HepG2 (cell line): ENCODE measurements at regions not wholly inside any gene's neighbourhood (a gene's known extent, or its start where the extent isn't known, plus 50 kb on each side); places are given as distances from the start of the nearest gene placed in this dataset.

Experiments used
- ATAC-seq: fragments of 200-7000 bp; cut with Tn5 transposase; 3 replicates; pipeline ENCODE4 v1.9.1; 2020; ENCODE audit warnings: mild to moderate bottlenecking, moderate library complexity
- BruUV-seq: library from RNA; stranded (reverse); fragments of 400-500 nt; replicated peaks from 2 replicates; lab custom pipeline; 2021; lab: Mats Ljungman, UMichigan
- CTCF ChIA-PET: fragments of 300-600 bp; formaldehyde crosslinking; extraction: SDS; loops from one replicate; lab custom pipeline; 2021; ENCODE audit warnings: low total read pairs, inconsistent platforms, low intra/inter-chr PET ratio; lab: Yijun Ruan, JAX
- POLR2A ChIA-PET: fragments of 350-600 bp; sonication (Branson Sonifier 250); formaldehyde crosslinking; loops from one replicate; lab custom pipeline; 2020; ENCODE audit warnings: antibody characterized with exemption, inconsistent platforms; lab: Yijun Ruan, JAX
- DNase-seq: peaks from one replicate; pipeline ENCODE4 v3.0.0-alpha.2; 2015; ENCODE audit warnings: low spot score
- FAIRE-seq: peaks from 3 replicates; lab custom pipeline; 2011; peaks lifted over from hg19 to GRCh38; lab: Jason Lieb, UNC
- H2AFZ ChIP-seq: one replicate; pipeline ENCODE4 v1.6.1; 2011; ENCODE audit warnings: low read length, inconsistent platforms
- H3K27ac ChIP-seq: fragments of 300-600 bp; 3 replicates; pipeline ENCODE4 v1.8.0; 2011; ENCODE audit warnings: mixed run types, mild to moderate bottlenecking, mixed read lengths, low read length, inconsistent platforms; ENCODE audit not compliant: insufficient read depth; ENCODE audit errors: extremely low read length
- H3K27me3 ChIP-seq, 2 experiments: fragments of 200-600 bp in 1 of 2; 2 replicates in 1 of 2; 3 replicates in 1 of 2; pipeline versions ENCODE4 v1.6.0 to v1.8.0; 2011; ENCODE audit warnings: low read length in 2 of 2, mild to moderate bottlenecking in 2 of 2, moderate library complexity in 2 of 2, inconsistent platforms in 1 of 2; ENCODE audit not compliant: insufficient read depth in 2 of 2, control insufficient read depth in 1 of 2
- H3K36me3 ChIP-seq, 2 experiments: fragments of 200-600 bp in 1 of 2; replicated peaks in 1 of 2; 2 replicates in 1 of 2; 3 replicates in 1 of 2; pipeline versions ENCODE4 v1.5.1 to v1.8.0; 2011; ENCODE audit warnings: low read length in 2 of 2, inconsistent platforms in 1 of 2; ENCODE audit not compliant: insufficient read depth in 2 of 2, control insufficient read depth in 1 of 2
- H3K4me1 ChIP-seq: 2 replicates; pipeline ENCODE4 v1.5.1; 2012; ENCODE audit warnings: low read length, inconsistent platforms; ENCODE audit not compliant: insufficient read depth
- H3K4me2 ChIP-seq: 2 replicates; pipeline ENCODE4 v1.6.0; 2011; ENCODE audit warnings: low read depth, low read length, inconsistent platforms
- H3K4me3 ChIP-seq, 3 experiments: fragments of 200-600 bp in 1 of 3; sonication (generic), shearing (Covaris generic) in 1 of 3; replicated peaks in 1 of 3; 2 replicates each; pipeline ENCODE4 v1.5.1; 2011 to 2016; ENCODE audit warnings: low read length in 3 of 3, inconsistent platforms in 2 of 3, low read depth in 2 of 3, mild to moderate bottlenecking in 2 of 3, control low read depth in 1 of 3, mixed read lengths in 1 of 3; ENCODE audit not compliant: insufficient read depth in 1 of 3
- H3K79me2 ChIP-seq: one replicate; pipeline ENCODE4 v1.6.1; 2011; ENCODE audit warnings: low read length, inconsistent platforms; ENCODE audit not compliant: insufficient read depth
- H3K9ac ChIP-seq: 2 replicates; pipeline ENCODE4 v1.6.0; 2011; ENCODE audit warnings: mild to moderate bottlenecking, low read depth, low read length, inconsistent platforms; ENCODE audit not compliant: insufficient read depth
- H3K9me3 ChIP-seq: 2 replicates; pipeline ENCODE4 v1.5.1; 2012; ENCODE audit warnings: mild to moderate bottlenecking, low read length
- H4K20me1 ChIP-seq: 2 replicates; pipeline ENCODE4 v1.6.0; 2011; ENCODE audit warnings: inconsistent platforms, mild to moderate bottlenecking, low read length, moderate library complexity; ENCODE audit not compliant: insufficient read depth
- FOXK1 ChIP-seq: sonication (generic); formaldehyde crosslinking; IDR thresholded peaks from 2 replicates; pipeline ENCODE4 v1.4.0; 2020; ENCODE audit warnings: low read depth, missing genetic modification reagents, borderline replicate concordance
- FOXO4 ChIP-seq: sonication (generic); formaldehyde crosslinking; conservative IDR thresholded peaks from 2 replicates; pipeline ENCODE4 v1.8.1; 2023; ENCODE audit warnings: missing genetic modification reagents
- MTF1 ChIP-seq: sonication (generic); formaldehyde crosslinking; IDR thresholded peaks from 2 replicates; pipeline ENCODE4 v1.5.0; 2020; ENCODE audit warnings: missing genetic modification reagents
- PLSCR1 ChIP-seq: sonication (generic); formaldehyde crosslinking; IDR thresholded peaks from 2 replicates; pipeline ENCODE4 v1.5.0; 2020; ENCODE audit warnings: missing genetic modification reagents, mild to moderate bottlenecking, borderline replicate concordance
- SIN3A ChIP-seq: IDR thresholded peaks from 2 replicates; pipeline ENCODE4 v1.6.1; 2011; ENCODE audit warnings: low read depth, mild to moderate bottlenecking, control low read depth, low read length, borderline replicate concordance
- SRY ChIP-seq: sonication (generic); formaldehyde crosslinking; IDR thresholded peaks from 2 replicates; pipeline ENCODE4 v1.8.0; 2022; ENCODE audit warnings: mild to moderate bottlenecking, missing genetic modification reagents
- ZBTB46 ChIP-seq: sonication (generic); formaldehyde crosslinking; IDR thresholded peaks from 2 replicates; pipeline ENCODE4 v1.4.0; 2020; ENCODE audit warnings: mild to moderate bottlenecking, missing genetic modification reagents, borderline replicate concordance
- ZFP36 ChIP-seq: fragments of 150-350 bp; IDR thresholded peaks from 2 replicates; pipeline ENCODE4 v1.6.1; 2018; ENCODE audit warnings: borderline replicate concordance, low read length, low read depth; ENCODE audit not compliant: partially characterized antibody
- ZFP36L1 ChIP-seq: sonication (generic); formaldehyde crosslinking; IDR thresholded peaks from 2 replicates; pipeline ENCODE4 v1.8.0; 2022; ENCODE audit warnings: mild to moderate bottlenecking, missing genetic modification reagents, moderate library complexity
- ZMAT3 ChIP-seq: sonication (generic); formaldehyde crosslinking; conservative IDR thresholded peaks from 2 replicates; pipeline ENCODE4 v1.7.0; 2021; ENCODE audit warnings: missing genetic modification reagents
- ZNF138 ChIP-seq: sonication (generic); formaldehyde crosslinking; IDR thresholded peaks from 2 replicates; pipeline ENCODE4 v1.5.0; 2020; ENCODE audit warnings: mild to moderate bottlenecking, low read depth, missing genetic modification reagents
- ZNF563 ChIP-seq: sonication (generic); formaldehyde crosslinking; IDR thresholded peaks from 2 replicates; pipeline ENCODE4 v1.8.0; 2022; ENCODE audit warnings: mild to moderate bottlenecking, moderate library complexity, missing genetic modification reagents
- ZNF7 ChIP-seq: IDR thresholded peaks from 2 replicates; pipeline ENCODE4 v1.6.1; 2016; ENCODE audit warnings: missing biosample characterization, missing genetic modification reagents
- ZNF720 ChIP-seq: sonication (generic); formaldehyde crosslinking; IDR thresholded peaks from 2 replicates; pipeline ENCODE4 v1.4.0; 2020; ENCODE audit warnings: missing genetic modification reagents
- in situ Hi-C: cut with HindIII; loops from 2 replicates; pipeline ENCODE4 v1.10.0; 2017; ENCODE audit warnings: low pct_unique_long_range_greater_than_20kb; ENCODE audit not compliant: extremely low pct_ligation_motif_present
- intact Hi-C: fragments of 100-400 bp; cut with micrococcal nuclease; formaldehyde crosslinking; loops from one replicate; pipeline ENCODE4 v1.10.0; 2022; ENCODE audit not compliant: unreplicated experiment

- Histone ChIP-seq H4K20me1 (no peaks in the 10 kb centered on the region), H3K79me2 (no peaks in the 10 kb centered on the region), H2AFZ (no peak overlapping the region), H3K9ac (no peak overlapping the region), H3K27ac (no peak overlapping the region), H3K9me3 (peaks cover 14% of the 10 kb centered on the region), H3K36me3 (no peaks in the 10 kb centered on the region), H3K4me2 (no peak overlapping the region), H3K4me3 (no peak overlapping the region), H3K27me3 (no peaks in the 10 kb centered on the region), H3K4me1 (no peaks in the 10 kb centered on the region)
- intact Hi-C loops, result no loop called here
- ATAC-seq (no peak), DNase-seq (no peak), FAIRE-seq (no peak)
- ChIA-PET POLR2A (no interaction called here), CTCF (no interaction called here)
- TF ChIP-seq ZBTB46 (CRISPR knock-in tag), result no peak
- no peak for TF ChIP-seq ZNF720 (CRISPR knock-in tag)
- TF ChIP-seq PLSCR1 (CRISPR knock-in tag), result no peak
- TF ChIP-seq ZNF138 (CRISPR knock-in tag), result no peak
- no peak for TF ChIP-seq FOXO4
- no peak for TF ChIP-seq MTF1 (CRISPR knock-in tag)
- TF ChIP-seq ZFP36L1, result no peak
- TF ChIP-seq ZNF563, result no peak
- TF ChIP-seq ZNF7 (CRISPR knock-in tag), result no peak
- TF ChIP-seq SIN3A, result no peak
- no peak for TF ChIP-seq ZFP36
- no peak for TF ChIP-seq ZMAT3 (CRISPR knock-in tag)
- TF ChIP-seq FOXK1, result no peak
- no peak for TF ChIP-seq SRY (CRISPR knock-in tag)
- no TSS peak for BruUV-seq
- in situ Hi-C loops, result no loop called here
Observed at GRCh38 chr13:69644447-69644846, 463.2 kb upstream of the ATXN8OS start.
